ENCODE measurements at regions not wholly inside any gene's neighbourhood (a gene's known extent, or its start where the extent isn't known, plus 50 kb on each side); places are given as distances from the start of the nearest gene placed in this dataset.

- no peak overlapping the region for H2AFZ ChIP-seq (ENCODE audit: low read depth, low read length, poor library complexity, severe bottlenecking)
- H3K27me3 ChIP-seq (ENCODE audit: insufficient read depth, low read length), result no peaks in the 10 kb centered on the region
- no peaks in the 10 kb centered on the region for H4K20me1 ChIP-seq (ENCODE audit: insufficient read depth)
- no peaks in the 10 kb centered on the region for H3K36me3 ChIP-seq (ENCODE audit: control insufficient read depth in 1 of 2, insufficient read depth in 2 of 2, low read length in 2 of 2)
- DNase-seq (ENCODE audit: low read depth, low spot score) (no peak), ATAC-seq (no peak)
- no peaks in the 10 kb centered on the region for H3K4me1 ChIP-seq (ENCODE audit: control insufficient read depth in 1 of 2, insufficient read depth in 2 of 2, low read length in 2 of 2)
- RAD21 ChIA-PET (ENCODE audit: low non-redundant PET in 1 of 2, low total read pairs in 2 of 2, uncharacterized antibody in 2 of 2, unreplicated experiment in 2 of 2), result no interaction called here
- H3K9me3 ChIP-seq (ENCODE audit: control insufficient read depth in 1 of 2, insufficient read depth in 1 of 2, low read depth in 1 of 2, low read length in 2 of 2), result peaks cover 12 to 19% of the 10 kb centered on the region in 2 experiments; a peak in 2 of 4 replicates
- no peak overlapping the region for H3K4me3 ChIP-seq (replicated peaks in 1 of 2; ENCODE audit: low read depth in 1 of 2, low read length in 2 of 2)
- H3K79me2 ChIP-seq (ENCODE audit: insufficient read depth, low read length), result no peaks in the 10 kb centered on the region
- TF ChIP-seq ELF1 (IDR thresholded peaks at IDR 0.05; ENCODE audit: borderline replicate concordance, low read depth) (no peak), YY1 (IDR thresholded peaks at IDR 0.05; ENCODE audit: extremely low read depth, insufficient replicate concordance, low read depth, low read length) (no peak), ZBTB33 (IDR thresholded peaks at IDR 0.05; ENCODE audit: extremely low read depth, insufficient replicate concordance, low read length) (no peak), POLR2AphosphoS5 (IDR thresholded peaks at IDR 0.05; ENCODE audit: low read depth, low read length) (no peak), SRF (IDR thresholded peaks at IDR 0.05; ENCODE audit: low read depth) (no peak), SP1 (IDR thresholded peaks at IDR 0.05; ENCODE audit: low read depth) (no peak), ATF3 (IDR thresholded peaks at IDR 0.05) (no peak), SIN3A (IDR thresholded peaks at IDR 0.05; ENCODE audit: low read depth) (no peak), EZH2phosphoT487 (IDR thresholded peaks at IDR 0.05; ENCODE audit: borderline replicate concordance) (no peak), REST (IDR thresholded peaks at IDR 0.05; ENCODE audit: low read depth) (no peak), EZH2 (IDR thresholded peaks at IDR 0.05) (no peak), JUND (IDR thresholded peaks at IDR 0.05) (no peak), POLR2A (IDR thresholded peaks at IDR 0.05; ENCODE audit: borderline replicate concordance, extremely low read depth, insufficient read depth, insufficient read length) (no peak), ZNF274 (IDR thresholded peaks at IDR 0.05; ENCODE audit: low read depth, low read length) (no peak), CTCF (IDR thresholded peaks at IDR 0.05 in 2 of 3, conservative IDR thresholded peaks at IDR 0.05 in 1 of 3; ENCODE audit: borderline replicate concordance in 1 of 3, insufficient read depth in 1 of 3, low read depth in 2 of 3, low read length in 2 of 3) (no peak)
- POLR2A ChIA-PET, result no interaction called here
- no peak overlapping the region for H3K27ac ChIP-seq (ENCODE audit: low read depth, low read length)
- CTCF ChIA-PET, result no interaction called here
- BruUV-seq (replicated peaks), result no TSS peak
- intact Hi-C loops (cut with micrococcal nuclease), result no loop called here
- no peaks in the 10 kb centered on the region for H3K9me2 ChIP-seq (ENCODE audit: insufficient read depth)
- H3K9ac ChIP-seq (ENCODE audit: low read length), result no peak overlapping the region
- no peak overlapping the region for H3K4me2 ChIP-seq (ENCODE audit: low read length)
Observed at GRCh38 chr2:2569836-2570235, 238.8 kb upstream of the MYT1L start.

Measured in HCT116 (cell line).